Left colon (tissue), 2 donors: ENCODE measurements at regions not wholly inside any gene's neighbourhood (a gene's known extent, or its start where the extent isn't known, plus 50 kb on each side); places are given as distances from the start of the nearest gene placed in this dataset.

Experiments used
- ATAC-seq: fragments of 200-7000 bp; cut with Tn5 transposase; one replicate; pipeline ENCODE4 v1.9.1; 2020; ENCODE audit warnings: mild to moderate bottlenecking, moderate library complexity
- DNase-seq, 2 donors: peaks; one replicate each; pipeline ENCODE4 v3.0.0-alpha.2; 2020
- intact Hi-C, 2 donors: fragments of 100-400 bp; cut with DNase I in 1 of 2; cut with micrococcal nuclease in 1 of 2; formaldehyde crosslinking; loops; one replicate each; pipeline versions ENCODE4 v1.11.2 to v1.14.0; 2022; cut with DNase I, micrococcal nuclease
- donor health status: DM: no; HTN: no; CAD: no.
- donor health status: DM: yes; HTN: yes; CAD: no.

GRCh38 chr16:5598793-5599192 is 501.2 kb upstream of the EEF2KMT start:
- ATAC-seq (no peak), DNase-seq (no peak)
- intact Hi-C loops: no loop called here

- intact Hi-C loops: no loop called here
- DNase-seq (no peak), ATAC-seq (no peak)
Measured at GRCh38 chr16:5595849-5596248, 498.3 kb upstream of the EEF2KMT start.

GRCh38 chr16:5590416-5590815 is 492.8 kb upstream of the EEF2KMT start:
- DNase-seq: no peak
- ATAC-seq: no peak
- intact Hi-C loops: no loop called here

GRCh38 chr16:5589812-5590373 is 492.3 kb upstream of the EEF2KMT start:
- no peak for ATAC-seq
- intact Hi-C loops: no loop called here

GRCh38 chr16:5584109-5584508 is 486.5 kb upstream of the EEF2KMT start:
- DNase-seq: no peak
- ATAC-seq: no peak
- intact Hi-C loops: no loop called here

More at GRCh38 chr16:5589812-5590373, 492.3 kb upstream of the EEF2KMT start:
- DNase-seq: no peak

- intact Hi-C loops: no loop called here
- ATAC-seq: no peak
- DNase-seq: no peak
Measured at GRCh38 chr16:5582529-5582928, 484.9 kb upstream of the EEF2KMT start.

GRCh38 chr16:5581908-5582307 is 484.3 kb upstream of the EEF2KMT start:
- ATAC-seq (no peak), DNase-seq (no peak)
- intact Hi-C loops: no loop called here

- intact Hi-C loops: no loop called here
- DNase-seq (no peak), ATAC-seq (no peak)
Measured at GRCh38 chr16:5581428-5581827, 483.8 kb upstream of the EEF2KMT start.

- ATAC-seq (no peak), DNase-seq (no peak)
- intact Hi-C loops: no loop called here
Measured at GRCh38 chr16:5580772-5581171, 483.2 kb upstream of the EEF2KMT start.

- ATAC-seq (no peak), DNase-seq (no peak)
- intact Hi-C loops: no loop called here
Measured at GRCh38 chr16:5580296-5580695, 482.7 kb upstream of the EEF2KMT start.

GRCh38 chr16:5578980-5579379 is 481.4 kb upstream of the EEF2KMT start:
- no peak for DNase-seq
- intact Hi-C loops: no loop called here
- ATAC-seq: no peak

- ATAC-seq: no peak
- intact Hi-C loops: no loop called here
Measured at GRCh38 chr16:5577463-5577862, 479.9 kb upstream of the EEF2KMT start.

GRCh38 chr16:5575646-5576245 is 478.2 kb upstream of the EEF2KMT start:
- intact Hi-C loops: no loop called here
- DNase-seq: no peak
- ATAC-seq: no peak

More at GRCh38 chr16:5577463-5577862, 479.9 kb upstream of the EEF2KMT start:
- DNase-seq: no peak

GRCh38 chr16:5575121-5575520 is 477.5 kb upstream of the EEF2KMT start:
- intact Hi-C loops: no loop called here
- DNase-seq (no peak), ATAC-seq (no peak)

- no peak for DNase-seq
- intact Hi-C loops: no loop called here
- ATAC-seq: no peak
Measured at GRCh38 chr16:5572056-5572455, 474.5 kb upstream of the EEF2KMT start.

- ATAC-seq (no peak), DNase-seq (no peak)
- intact Hi-C loops: no loop called here
Measured at GRCh38 chr16:5571446-5571845, 473.9 kb upstream of the EEF2KMT start.

GRCh38 chr16:5561800-5562199 is 464.2 kb upstream of the EEF2KMT start:
- ATAC-seq (no peak), DNase-seq (no peak)
- intact Hi-C loops: no loop called here

GRCh38 chr16:5560084-5560483 is 462.5 kb upstream of the EEF2KMT start:
- intact Hi-C loops: no loop called here
- ATAC-seq: no peak
- DNase-seq: no peak

GRCh38 chr16:5557966-5558365 is 460.4 kb upstream of the EEF2KMT start:
- intact Hi-C loops: no loop called here
- ATAC-seq: no peak

GRCh38 chr16:5557448-5557847 is 459.9 kb upstream of the EEF2KMT start:
- DNase-seq (no peak), ATAC-seq (no peak)
- intact Hi-C loops: no loop called here

More at GRCh38 chr16:5557966-5558365, 460.4 kb upstream of the EEF2KMT start:
- no peak for DNase-seq

GRCh38 chr16:5556158-5556810 is 458.7 kb upstream of the EEF2KMT start:
- DNase-seq: no peak
- no peak for ATAC-seq
- intact Hi-C loops: no loop called here
